ENCODE measurements at regions not wholly inside any gene's neighbourhood (a gene's known extent, or its start where the extent isn't known, plus 50 kb on each side); places are given as distances from the start of the nearest gene placed in this dataset.

DNA sequence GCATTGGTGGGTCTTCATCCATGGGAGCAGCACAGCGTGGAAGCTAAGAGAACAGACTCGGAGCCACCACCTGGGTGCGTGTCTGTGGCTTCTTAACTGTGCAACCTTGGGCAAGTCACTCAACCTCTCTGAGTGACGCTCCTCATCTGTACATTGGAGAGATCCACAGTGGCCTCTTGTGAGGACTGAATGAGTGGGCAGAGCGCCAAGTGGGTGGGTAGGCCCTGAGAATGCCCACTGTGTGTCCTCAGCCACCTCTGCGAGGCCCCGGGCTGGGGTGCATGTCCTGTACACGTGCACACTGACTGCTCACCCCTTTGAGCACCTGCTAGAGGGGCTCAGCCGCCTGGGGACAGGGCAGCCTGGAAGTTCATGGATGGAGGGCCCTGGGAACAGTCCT lies 99.6 kb upstream of the PRR23E start:
- Mint-ChIP-seq H3K9me3 (peaks cover 4% of the 10 kb centered on the region), H3K36me3 (ENCODE audit: low read depth) (no peaks in the 10 kb centered on the region), H3K27ac (no peak overlapping the region), H3K4me3 (no peak overlapping the region), H3K4me1 (no peaks in the 10 kb centered on the region), H3K27me3 (peaks cover 14% of the 10 kb centered on the region)
- CTCF ChIA-PET: no interaction called here
- no peak for DNase-seq
- no peak for ATAC-seq (ENCODE audit: low read depth)
- TF ChIP-seq, protein P1, sequence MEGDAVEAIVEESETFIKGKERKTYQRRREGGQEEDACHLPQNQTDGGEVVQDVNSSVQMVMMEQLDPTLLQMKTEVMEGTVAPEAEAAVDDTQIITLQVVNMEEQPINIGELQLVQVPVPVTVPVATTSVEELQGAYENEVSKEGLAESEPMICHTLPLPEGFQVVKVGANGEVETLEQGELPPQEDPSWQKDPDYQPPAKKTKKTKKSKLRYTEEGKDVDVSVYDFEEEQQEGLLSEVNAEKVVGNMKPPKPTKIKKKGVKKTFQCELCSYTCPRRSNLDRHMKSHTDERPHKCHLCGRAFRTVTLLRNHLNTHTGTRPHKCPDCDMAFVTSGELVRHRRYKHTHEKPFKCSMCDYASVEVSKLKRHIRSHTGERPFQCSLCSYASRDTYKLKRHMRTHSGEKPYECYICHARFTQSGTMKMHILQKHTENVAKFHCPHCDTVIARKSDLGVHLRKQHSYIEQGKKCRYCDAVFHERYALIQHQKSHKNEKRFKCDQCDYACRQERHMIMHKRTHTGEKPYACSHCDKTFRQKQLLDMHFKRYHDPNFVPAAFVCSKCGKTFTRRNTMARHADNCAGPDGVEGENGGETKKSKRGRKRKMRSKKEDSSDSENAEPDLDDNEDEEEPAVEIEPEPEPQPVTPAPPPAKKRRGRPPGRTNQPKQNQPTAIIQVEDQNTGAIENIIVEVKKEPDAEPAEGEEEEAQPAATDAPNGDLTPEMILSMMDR (IDR thresholded peaks at IDR 0.05): no peak
- POLR2A ChIA-PET: no interaction called here
- intact Hi-C loops (cut with micrococcal nuclease): no loop called here

- CTCF ChIA-PET: no interaction called here
Measured at GRCh38 chr3:127095774-127096173, 97.2 kb upstream of the PRR23E start.

GRCh38 chr3:127096256-127097071 lies 96.5 kb upstream of the PRR23E start:
- no peak for ATAC-seq (ENCODE audit: low read depth)
- Mint-ChIP-seq H3K9me3 (peaks cover 4% of the 10 kb centered on the region), H3K27ac (no peak overlapping the region), H3K4me3 (no peak overlapping the region), H3K4me1 (no peaks in the 10 kb centered on the region), H3K27me3 (peaks cover 10% of the 10 kb centered on the region), H3K36me3 (ENCODE audit: low read depth) (no peaks in the 10 kb centered on the region)
- POLR2A ChIA-PET: no interaction called here
- CTCF ChIA-PET: no interaction called here
- TF ChIP-seq, protein P1 (IDR thresholded peaks at IDR 0.05): no peak
- no peak for DNase-seq
- intact Hi-C loops (cut with micrococcal nuclease): no loop called here

More at GRCh38 chr3:127095774-127096173, 97.2 kb upstream of the PRR23E start:
- no peaks in the 10 kb centered on the region for H3K36me3 Mint-ChIP-seq (ENCODE audit: low read depth)
- POLR2A ChIA-PET: no interaction called here
- intact Hi-C loops (cut with micrococcal nuclease): no loop called here
- no peak overlapping the region for H3K4me3 Mint-ChIP-seq
- TF ChIP-seq, protein P1 (IDR thresholded peaks at IDR 0.05): no peak
- no peaks in the 10 kb centered on the region for H3K4me1 Mint-ChIP-seq
- DNase-seq: no peak
- ATAC-seq (ENCODE audit: low read depth): no peak
- peaks cover 8% of the 10 kb centered on the region for H3K27me3 Mint-ChIP-seq
- H3K27ac Mint-ChIP-seq: no peak overlapping the region
- peaks cover 4% of the 10 kb centered on the region for H3K9me3 Mint-ChIP-seq

DNA sequence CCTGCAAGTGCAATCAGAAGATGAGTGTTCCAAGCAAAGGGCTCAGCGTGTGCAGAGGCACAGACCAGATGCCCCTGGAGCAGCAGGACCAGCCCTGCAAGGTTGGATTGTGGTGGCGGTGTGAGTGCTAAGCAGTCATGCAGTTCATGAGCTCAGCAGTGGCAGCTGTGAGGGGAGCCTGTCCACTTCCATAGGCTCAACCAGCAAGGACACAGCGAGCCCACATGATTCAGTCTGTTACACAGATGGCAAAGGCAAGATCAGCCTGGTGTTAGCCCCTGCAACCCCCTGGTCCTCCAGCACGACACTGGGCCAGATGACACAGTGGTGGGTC lies 95.9 kb upstream of the PRR23E start:
- no peak for ATAC-seq (ENCODE audit: low read depth)
- intact Hi-C loops (cut with micrococcal nuclease): no loop called here
- H3K9me3 Mint-ChIP-seq: peaks cover 4% of the 10 kb centered on the region
- no peak overlapping the region for H3K4me3 Mint-ChIP-seq
- TF ChIP-seq, protein P1 (IDR thresholded peaks at IDR 0.05): no peak
- H3K36me3 Mint-ChIP-seq (ENCODE audit: low read depth): no peaks in the 10 kb centered on the region
- no peaks in the 10 kb centered on the region for H3K4me1 Mint-ChIP-seq
- peaks cover 8% of the 10 kb centered on the region for H3K27me3 Mint-ChIP-seq
- DNase-seq: no peak
- POLR2A ChIA-PET: no interaction called here
- CTCF ChIA-PET: no interaction called here
- no peak overlapping the region for H3K27ac Mint-ChIP-seq

GRCh38 chr3:127097481-127097880 lies 95.5 kb upstream of the PRR23E start:
- intact Hi-C loops (cut with micrococcal nuclease): no loop called here
- no peaks in the 10 kb centered on the region for H3K4me1 Mint-ChIP-seq
- ATAC-seq (ENCODE audit: low read depth) (no peak), DNase-seq (no peak)
- H3K27ac Mint-ChIP-seq: no peak overlapping the region
- H3K27me3 Mint-ChIP-seq: peaks cover 7% of the 10 kb centered on the region
- no peaks in the 10 kb centered on the region for H3K36me3 Mint-ChIP-seq (ENCODE audit: low read depth)
- POLR2A ChIA-PET: no interaction called here
- no peak overlapping the region for H3K4me3 Mint-ChIP-seq
- CTCF ChIA-PET: no interaction called here
- H3K9me3 Mint-ChIP-seq: peaks cover 4% of the 10 kb centered on the region
- TF ChIP-seq, protein P1 (IDR thresholded peaks at IDR 0.05): no peak
